HCT116 (cell line): ENCODE measurements at regions not wholly inside any gene's neighbourhood (a gene's known extent, or its start where the extent isn't known, plus 50 kb on each side); places are given as distances from the start of the nearest gene placed in this dataset.

Experiments
- ATAC-seq: fragments of 200-7000 bp; cut with Tn5 transposase; 2 replicates; pipeline ENCODE4 v1.9.1; 2020; ENCODE audit warnings: mild to moderate bottlenecking, moderate library complexity
- BruUV-seq: library from RNA; stranded (reverse); fragments of 400-500 nt; replicated peaks from 2 replicates; lab custom pipeline; 2021; lab: Mats Ljungman, UMichigan
- CTCF ChIA-PET: fragments of 300-600 bp; sonication (Branson Sonifier 250); formaldehyde crosslinking; loops from one replicate; lab custom pipeline; 2021; ENCODE audit warnings: antibody characterized with exemption; lab: Charles Lee
- POLR2A ChIA-PET: fragments of 300-600, 350-600 bp; sonication (Branson Sonifier 250); formaldehyde crosslinking; loops from one replicate; lab custom pipeline; 2021; ENCODE audit warnings: antibody characterized with exemption; lab: Charles Lee
- RAD21 ChIA-PET, 2 experiments: fragments of 300-600 bp; sonication (Branson Sonifier 250); formaldehyde crosslinking; loops; one replicate each; lab custom pipeline; 2023; ENCODE audit warnings: low total read pairs in 2 of 2; ENCODE audit not compliant: uncharacterized antibody in 2 of 2, unreplicated experiment in 2 of 2, low non-redundant PET in 1 of 2; lab: Charles Lee
- DNase-seq: peaks from one replicate; pipeline ENCODE4 v3.0.0-alpha.2; 2010; ENCODE audit warnings: low read depth, low spot score
- H2AFZ ChIP-seq: fragments of 200-600 bp; shearing (Covaris generic), sonication (generic); 2 replicates; pipeline ENCODE4 v1.6.1; 2017; ENCODE audit warnings: low read depth, mixed run types, mixed read lengths, antibody characterized with exemption, low read length; ENCODE audit not compliant: poor library complexity, severe bottlenecking
- H3K27ac ChIP-seq: 2 replicates; pipeline ENCODE4 v1.5.1; 2012; ENCODE audit warnings: low read depth, low read length
- H3K27me3 ChIP-seq: fragments of 200-600 bp; sonication (generic); 2 replicates; pipeline ENCODE4 v1.6.1; 2016; ENCODE audit warnings: mixed run types, low read length, mixed read lengths; ENCODE audit not compliant: insufficient read depth
- H3K36me3 ChIP-seq, 2 experiments: fragments of 200-500 bp in 1 of 2; fragments of 200-600 bp in 1 of 2; sonication (Bioruptor generic) in 1 of 2; sonication (generic) in 1 of 2; 2 replicates each; pipeline versions ENCODE4 v1.5.1 to v1.6.1; 2014 to 2016; ENCODE audit warnings: low read length in 2 of 2, inconsistent platforms in 1 of 2, mixed read lengths in 1 of 2, mixed run types in 1 of 2; ENCODE audit not compliant: insufficient read depth in 2 of 2, control insufficient read depth in 1 of 2
- H3K4me1 ChIP-seq, 2 experiments: fragments of 200-600 bp in 1 of 2; sonication (generic) in 1 of 2; 2 replicates each; pipeline versions ENCODE4 v1.5.1 to v1.6.1; 2012 to 2017; ENCODE audit warnings: low read length in 2 of 2, inconsistent platforms in 1 of 2, mild to moderate bottlenecking in 1 of 2, mixed read lengths in 1 of 2, mixed run types in 1 of 2, moderate library complexity in 1 of 2; ENCODE audit not compliant: insufficient read depth in 2 of 2, control insufficient read depth in 1 of 2
- H3K4me2 ChIP-seq: fragments of 200-600 bp; sonication (generic); 2 replicates; pipeline ENCODE4 v1.6.1; 2017; ENCODE audit warnings: mixed run types, low read length, mixed read lengths
- H3K4me3 ChIP-seq, 2 experiments: fragments of 200-600 bp in 1 of 2; sonication (generic) in 1 of 2; replicated peaks in 1 of 2; 2 replicates each; pipeline ENCODE4 v1.5.1; 2011 to 2016; ENCODE audit warnings: low read length in 2 of 2, control low read depth in 1 of 2, low read depth in 1 of 2, mild to moderate bottlenecking in 1 of 2, mixed read lengths in 1 of 2, mixed run types in 1 of 2
- H3K79me2 ChIP-seq: fragments of 200-600 bp; sonication (generic); 2 replicates; pipeline ENCODE4 v1.6.1; 2017; ENCODE audit warnings: mild to moderate bottlenecking, mixed run types, low read length, moderate library complexity, mixed read lengths; ENCODE audit not compliant: insufficient read depth
- H3K9ac ChIP-seq: fragments of 200-600 bp; sonication (generic); 2 replicates; pipeline ENCODE4 v1.6.1; 2016; ENCODE audit warnings: low read length, mixed read lengths
- H3K9me2 ChIP-seq: fragments of 200-600 bp; sonication (generic), shearing (Covaris generic); 2 replicates; pipeline ENCODE4 v1.6.1; 2017; ENCODE audit warnings: mixed run types, mild to moderate bottlenecking, moderate library complexity; ENCODE audit not compliant: insufficient read depth
- H3K9me3 ChIP-seq, 2 experiments: fragments of 200-500 bp in 1 of 2; fragments of 200-600 bp in 1 of 2; sonication (Bioruptor generic) in 1 of 2; sonication (generic) in 1 of 2; 2 replicates each; pipeline ENCODE4 v1.6.1; 2014 to 2017; ENCODE audit warnings: low read length in 2 of 2, mixed read lengths in 2 of 2, inconsistent platforms in 1 of 2, low read depth in 1 of 2, mild to moderate bottlenecking in 1 of 2, mixed run types in 1 of 2, moderate library complexity in 1 of 2; ENCODE audit not compliant: control insufficient read depth in 1 of 2, insufficient read depth in 1 of 2
- H4K20me1 ChIP-seq: fragments of 200-600 bp; sonication (generic), shearing (Covaris generic); 2 replicates; pipeline ENCODE4 v1.6.1; 2017; ENCODE audit warnings: mixed run types, mild to moderate bottlenecking, moderate library complexity; ENCODE audit not compliant: insufficient read depth
- CBX3 ChIP-seq: IDR thresholded peaks from 2 replicates; pipeline ENCODE4 v1.6.1; 2012; ENCODE audit warnings: low read depth
- EZH2 ChIP-seq: fragments of 200-600 bp; sonication (generic); IDR thresholded peaks from 2 replicates; pipeline ENCODE4 v1.6.1; 2017; ENCODE audit warnings: antibody characterized with exemption, mixed run types
- POLR2A ChIP-seq: IDR thresholded peaks from 2 replicates; pipeline ENCODE4 v1.7.0; 2011; ENCODE audit warnings: borderline replicate concordance; ENCODE audit not compliant: insufficient read depth, insufficient read length; ENCODE audit errors: extremely low read depth
- POLR2AphosphoS5 ChIP-seq: IDR thresholded peaks from 2 replicates; pipeline ENCODE4 v1.6.1; 2011; ENCODE audit warnings: mild to moderate bottlenecking, low read depth, low read length, moderate library complexity
- RAD21 ChIP-seq: IDR thresholded peaks from 2 replicates; pipeline ENCODE4 v1.6.1; 2012; ENCODE audit warnings: low read depth, mild to moderate bottlenecking
- intact Hi-C: fragments of 100-400 bp; cut with micrococcal nuclease; formaldehyde crosslinking; loops from 2 replicates; pipeline ENCODE4 v1.10.0; 2022
- TF ChIP-seq, protein P1 (sequence below), 3 experiments: fragments of 200-600 bp in 1 of 3; sonication (generic) in 1 of 3; IDR thresholded peaks in 2 of 3; conservative IDR thresholded peaks in 1 of 3; 2 replicates each; pipeline ENCODE4 v1.5.1; 2012 to 2017; ENCODE audit warnings: low read depth in 2 of 3, low read length in 2 of 3, antibody characterized with exemption in 1 of 3, borderline replicate concordance in 1 of 3, control low read depth in 1 of 3, mild to moderate bottlenecking in 1 of 3, mixed read lengths in 1 of 3, mixed run types in 1 of 3, moderate library complexity in 1 of 3; ENCODE audit not compliant: insufficient read depth in 1 of 3
- TF ChIP-seq, protein P2 (sequence below): IDR thresholded peaks from 2 replicates; pipeline ENCODE4 v1.6.1; 2012

DNA sequence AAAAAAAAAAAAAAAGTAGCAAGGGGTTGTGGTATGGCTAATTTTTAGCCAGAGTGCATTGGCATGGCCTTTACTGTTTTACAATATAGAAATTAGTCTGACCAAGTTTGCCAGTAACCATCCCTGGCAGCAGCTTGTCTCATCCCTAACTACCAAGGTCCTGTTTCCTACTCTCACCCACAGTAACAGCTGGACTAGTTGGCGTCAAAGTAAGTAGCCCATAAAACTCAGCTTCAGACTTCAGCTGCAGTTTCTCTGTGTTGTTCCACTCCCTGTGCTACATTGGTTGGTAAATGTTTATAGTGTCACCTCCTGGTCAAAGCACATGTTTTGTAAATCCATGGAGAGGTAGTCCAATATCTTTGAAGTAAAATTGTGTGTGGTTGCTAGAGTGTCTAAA lies 691.3 kb downstream of the ZPLD1 start:
- H3K4me1 ChIP-seq = no peaks in the 10 kb centered on the region

DNA sequence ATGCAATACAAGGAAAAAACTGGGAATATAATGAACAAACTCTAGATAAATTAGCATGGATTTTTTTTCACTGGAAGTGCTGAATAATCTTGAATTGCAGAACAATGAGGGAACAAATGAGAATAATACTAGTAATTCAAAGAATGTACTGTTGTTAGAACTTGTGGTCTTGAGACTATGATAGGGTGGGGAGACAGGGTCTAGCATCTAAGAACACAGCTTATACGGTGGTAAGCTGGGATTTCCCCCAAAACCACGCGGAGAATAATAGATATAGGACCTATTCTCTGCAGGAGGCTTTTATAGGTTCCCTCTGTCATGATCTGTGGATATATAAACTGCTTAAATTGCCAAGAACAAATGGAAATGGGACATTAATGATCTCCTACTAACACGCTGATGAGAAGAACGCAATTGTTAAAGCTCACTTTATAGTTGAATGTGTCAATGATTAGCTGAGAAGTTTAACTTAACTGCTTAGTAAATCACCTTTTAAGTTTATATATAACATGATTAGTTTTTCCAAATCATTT lies 692.3 kb downstream of the ZPLD1 start:
- H3K9me2 ChIP-seq = no peaks in the 10 kb centered on the region
- H3K9ac ChIP-seq = no peak overlapping the region
- no peak overlapping the region for H3K27ac ChIP-seq
- POLR2A ChIA-PET = no interaction called here
- H3K9me3 ChIP-seq = no peaks in the 10 kb centered on the region
- H3K79me2 ChIP-seq = no peaks in the 10 kb centered on the region
- DNase-seq = no peak
- CTCF ChIA-PET = no interaction called here
- H3K4me3 ChIP-seq = no peak overlapping the region
- no peak overlapping the region for H3K4me2 ChIP-seq
- intact Hi-C loops = no loop called here
- ATAC-seq = no peak
- H3K36me3 ChIP-seq = no peaks in the 10 kb centered on the region
- BruUV-seq = no TSS peak
- H2AFZ ChIP-seq = no peak overlapping the region
- no peak for TF ChIP-seq CBX3
- no peak for TF ChIP-seq EZH2
- TF ChIP-seq, protein P1, sequence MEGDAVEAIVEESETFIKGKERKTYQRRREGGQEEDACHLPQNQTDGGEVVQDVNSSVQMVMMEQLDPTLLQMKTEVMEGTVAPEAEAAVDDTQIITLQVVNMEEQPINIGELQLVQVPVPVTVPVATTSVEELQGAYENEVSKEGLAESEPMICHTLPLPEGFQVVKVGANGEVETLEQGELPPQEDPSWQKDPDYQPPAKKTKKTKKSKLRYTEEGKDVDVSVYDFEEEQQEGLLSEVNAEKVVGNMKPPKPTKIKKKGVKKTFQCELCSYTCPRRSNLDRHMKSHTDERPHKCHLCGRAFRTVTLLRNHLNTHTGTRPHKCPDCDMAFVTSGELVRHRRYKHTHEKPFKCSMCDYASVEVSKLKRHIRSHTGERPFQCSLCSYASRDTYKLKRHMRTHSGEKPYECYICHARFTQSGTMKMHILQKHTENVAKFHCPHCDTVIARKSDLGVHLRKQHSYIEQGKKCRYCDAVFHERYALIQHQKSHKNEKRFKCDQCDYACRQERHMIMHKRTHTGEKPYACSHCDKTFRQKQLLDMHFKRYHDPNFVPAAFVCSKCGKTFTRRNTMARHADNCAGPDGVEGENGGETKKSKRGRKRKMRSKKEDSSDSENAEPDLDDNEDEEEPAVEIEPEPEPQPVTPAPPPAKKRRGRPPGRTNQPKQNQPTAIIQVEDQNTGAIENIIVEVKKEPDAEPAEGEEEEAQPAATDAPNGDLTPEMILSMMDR (IDR thresholded peaks at IDR 0.05 in 2 of 3, conservative IDR thresholded peaks at IDR 0.05 in 1 of 3; ENCODE audit: borderline replicate concordance in 1 of 3, insufficient read depth in 1 of 3, low read depth in 2 of 3, low read length in 2 of 3) = no peak
- TF ChIP-seq POLR2AphosphoS5 = no peak
- H3K4me1 ChIP-seq = no peaks in the 10 kb centered on the region
- no peaks in the 10 kb centered on the region for H3K27me3 ChIP-seq
- H4K20me1 ChIP-seq = no peaks in the 10 kb centered on the region
- RAD21 ChIA-PET = no interaction called here

More for the DNA sequence above, 691.3 kb downstream of the ZPLD1 start:
- ChIA-PET POLR2A (no interaction called here), CTCF (no interaction called here)
- H4K20me1 ChIP-seq = no peaks in the 10 kb centered on the region
- no TSS peak for BruUV-seq
- no peak for DNase-seq
- H3K27ac ChIP-seq = no peak overlapping the region
- H3K4me3 ChIP-seq = no peak overlapping the region
- no peak overlapping the region for H2AFZ ChIP-seq
- TF ChIP-seq, protein P1 (IDR thresholded peaks at IDR 0.05 in 2 of 3, conservative IDR thresholded peaks at IDR 0.05 in 1 of 3; ENCODE audit: borderline replicate concordance in 1 of 3, insufficient read depth in 1 of 3, low read depth in 2 of 3, low read length in 2 of 3) = no peak
- TF ChIP-seq, protein P2, sequence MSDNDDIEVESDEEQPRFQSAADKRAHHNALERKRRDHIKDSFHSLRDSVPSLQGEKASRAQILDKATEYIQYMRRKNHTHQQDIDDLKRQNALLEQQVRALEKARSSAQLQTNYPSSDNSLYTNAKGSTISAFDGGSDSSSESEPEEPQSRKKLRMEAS = 0 out of 2 replicates have a peak, but pooled peaks have one; percentile 17
- TF ChIP-seq CBX3 = no peak
- TF ChIP-seq RAD21 = peak; percentile 33
- no peak for TF ChIP-seq POLR2A
- TF ChIP-seq, all 23 proteins: peak for 2
- H3K4me2 ChIP-seq = no peak overlapping the region
- RAD21 ChIA-PET = no interaction called here
- ATAC-seq = no peak
- H3K36me3 ChIP-seq = no peaks in the 10 kb centered on the region
- no peak overlapping the region for H3K9ac ChIP-seq
- H3K9me3 ChIP-seq = no peaks in the 10 kb centered on the region
- intact Hi-C loops = no loop called here
- H3K79me2 ChIP-seq = no peaks in the 10 kb centered on the region
- no peaks in the 10 kb centered on the region for H3K9me2 ChIP-seq
- no peaks in the 10 kb centered on the region for H3K27me3 ChIP-seq
